NCI-H82 treated with DMSO at 0.1 percent for 48 hours (cell line): ENCODE measurements at regions not wholly inside any gene's neighbourhood (a gene's known extent, or its start where the extent isn't known, plus 50 kb on each side); places are given as distances from the start of the nearest gene placed in this dataset.
"Not testable (repeated sequence)": the region's sequence is repeated elsewhere in the genome, so short reads cannot be mapped to it uniquely, and the experiment has no call there.

Source experiments
- DNase-seq: peaks from one replicate; lab custom pipeline; 2025; ENCODE audit not compliant: unreplicated experiment; lab: John Stamatoyannopoulos, UW

GRCh38 chr1:219323426-219323825 lies 149.7 kb downstream of the LYPLAL1 start:
- no peak for DNase-seq

GRCh38 chr1:219322766-219323165 lies 149.1 kb downstream of the LYPLAL1 start:
- DNase-seq = no peak

GRCh38 chr1:219320563-219320962 lies 146.9 kb downstream of the LYPLAL1 start:
- not testable (repeated sequence) for DNase-seq

- no peak for DNase-seq
Measured at GRCh38 chr1:219318826-219319225, 145.1 kb downstream of the LYPLAL1 start.

- peak; percentile 19 for DNase-seq
Measured at GRCh38 chr1:219317762-219318353, 144.2 kb downstream of the LYPLAL1 start.

- DNase-seq = no peak
Measured at GRCh38 chr1:219316066-219316465, 142.4 kb downstream of the LYPLAL1 start.

- DNase-seq = no peak
Measured at GRCh38 chr1:219313961-219314360, 140.3 kb downstream of the LYPLAL1 start.

GRCh38 chr1:219312967-219313366 lies 139.3 kb downstream of the LYPLAL1 start:
- no peak for DNase-seq

GRCh38 chr1:219310181-219310728 lies 136.6 kb downstream of the LYPLAL1 start:
- no peak for DNase-seq

GRCh38 chr1:219308367-219308766 lies 134.7 kb downstream of the LYPLAL1 start:
- no peak for DNase-seq

GRCh38 chr1:219304227-219305226 lies 130.8 kb downstream of the LYPLAL1 start:
- DNase-seq = no peak

GRCh38 chr1:219302697-219303096 lies 129.0 kb downstream of the LYPLAL1 start:
- DNase-seq = no peak

GRCh38 chr1:219299420-219299819 lies 125.7 kb downstream of the LYPLAL1 start:
- DNase-seq = no peak

GRCh38 chr1:219298571-219299148 lies 125.0 kb downstream of the LYPLAL1 start:
- no peak for DNase-seq

- DNase-seq = no peak
Measured at GRCh38 chr1:219296430-219297355, 123.0 kb downstream of the LYPLAL1 start.

GRCh38 chr1:219294251-219294650 lies 120.6 kb downstream of the LYPLAL1 start:
- no peak for DNase-seq

GRCh38 chr1:219293410-219293809 lies 119.7 kb downstream of the LYPLAL1 start:
- DNase-seq = no peak

- no peak for DNase-seq
Measured at GRCh38 chr1:219292999-219293398, 119.3 kb downstream of the LYPLAL1 start.

- no peak for DNase-seq
Measured at GRCh38 chr1:219292341-219292740, 118.7 kb downstream of the LYPLAL1 start.

GRCh38 chr1:219289171-219289570 lies 115.5 kb downstream of the LYPLAL1 start:
- DNase-seq = no peak
